ENCODE measurements at regions not wholly inside any gene's neighbourhood (a gene's known extent, or its start where the extent isn't known, plus 50 kb on each side); places are given as distances from the start of the nearest gene placed in this dataset.

DNA sequence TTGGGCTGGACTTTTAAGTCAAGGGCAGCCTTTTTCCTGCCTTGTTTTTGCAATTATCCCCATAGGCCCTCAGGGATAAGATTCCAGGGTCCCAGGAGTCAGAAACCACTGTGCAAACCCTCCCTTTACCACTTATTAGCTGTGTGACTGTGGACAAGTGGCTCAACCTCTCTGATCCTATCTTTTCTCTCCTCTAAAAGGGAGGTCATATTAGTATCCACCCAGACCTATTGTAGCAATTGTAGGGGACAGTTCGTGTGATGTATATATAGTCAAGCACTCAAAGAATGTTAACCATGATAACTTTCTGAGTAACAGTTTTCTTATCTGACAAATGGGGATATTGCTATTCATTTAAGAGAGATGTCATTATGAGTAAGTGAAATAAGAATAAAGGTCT is 68.2 kb downstream of the IRX5 start:
- no peaks in the 10 kb centered on the region for H3K27me3 ChIP-seq
- TF ChIP-seq EZH2 (IDR thresholded peaks at IDR 0.05; ENCODE audit: borderline replicate concordance) (no peak), EZH2phosphoT487 (IDR thresholded peaks at IDR 0.05; ENCODE audit: low read depth, severe bottlenecking, unreplicated experiment) (no peak)
- TF ChIP-seq, protein P1, sequence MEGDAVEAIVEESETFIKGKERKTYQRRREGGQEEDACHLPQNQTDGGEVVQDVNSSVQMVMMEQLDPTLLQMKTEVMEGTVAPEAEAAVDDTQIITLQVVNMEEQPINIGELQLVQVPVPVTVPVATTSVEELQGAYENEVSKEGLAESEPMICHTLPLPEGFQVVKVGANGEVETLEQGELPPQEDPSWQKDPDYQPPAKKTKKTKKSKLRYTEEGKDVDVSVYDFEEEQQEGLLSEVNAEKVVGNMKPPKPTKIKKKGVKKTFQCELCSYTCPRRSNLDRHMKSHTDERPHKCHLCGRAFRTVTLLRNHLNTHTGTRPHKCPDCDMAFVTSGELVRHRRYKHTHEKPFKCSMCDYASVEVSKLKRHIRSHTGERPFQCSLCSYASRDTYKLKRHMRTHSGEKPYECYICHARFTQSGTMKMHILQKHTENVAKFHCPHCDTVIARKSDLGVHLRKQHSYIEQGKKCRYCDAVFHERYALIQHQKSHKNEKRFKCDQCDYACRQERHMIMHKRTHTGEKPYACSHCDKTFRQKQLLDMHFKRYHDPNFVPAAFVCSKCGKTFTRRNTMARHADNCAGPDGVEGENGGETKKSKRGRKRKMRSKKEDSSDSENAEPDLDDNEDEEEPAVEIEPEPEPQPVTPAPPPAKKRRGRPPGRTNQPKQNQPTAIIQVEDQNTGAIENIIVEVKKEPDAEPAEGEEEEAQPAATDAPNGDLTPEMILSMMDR (IDR thresholded peaks at IDR 0.05; ENCODE audit: poor library complexity): no peak
- no peaks in the 10 kb centered on the region for H3K36me3 ChIP-seq (replicated peaks; ENCODE audit: insufficient read depth, low read depth)
- no peaks in the 10 kb centered on the region for H3K9me3 ChIP-seq (ENCODE audit: low read depth)
- no peaks in the 10 kb centered on the region for H3K9me2 ChIP-seq (replicated peaks; ENCODE audit: insufficient read depth)
- 48% methylated on average over 1 of the region's 1 CpG for WGBS (ENCODE audit: low lambda C conversion rate, missing lambda C conversion rate)
- H2AFZ ChIP-seq: no peak overlapping the region
- no peak overlapping the region for H3K4me2 ChIP-seq
- H3K4me1 ChIP-seq (ENCODE audit: insufficient read depth): no peaks in the 10 kb centered on the region
- DNase-seq (ENCODE audit: low spot score): no peak
- H3K27ac ChIP-seq: no peak overlapping the region
- no peaks in the 10 kb centered on the region for H3K79me2 ChIP-seq
- H3K4me3 ChIP-seq: no peak overlapping the region
- no peaks in the 10 kb centered on the region for H4K20me1 ChIP-seq (ENCODE audit: insufficient read depth, poor library complexity, severe bottlenecking)

DNA sequence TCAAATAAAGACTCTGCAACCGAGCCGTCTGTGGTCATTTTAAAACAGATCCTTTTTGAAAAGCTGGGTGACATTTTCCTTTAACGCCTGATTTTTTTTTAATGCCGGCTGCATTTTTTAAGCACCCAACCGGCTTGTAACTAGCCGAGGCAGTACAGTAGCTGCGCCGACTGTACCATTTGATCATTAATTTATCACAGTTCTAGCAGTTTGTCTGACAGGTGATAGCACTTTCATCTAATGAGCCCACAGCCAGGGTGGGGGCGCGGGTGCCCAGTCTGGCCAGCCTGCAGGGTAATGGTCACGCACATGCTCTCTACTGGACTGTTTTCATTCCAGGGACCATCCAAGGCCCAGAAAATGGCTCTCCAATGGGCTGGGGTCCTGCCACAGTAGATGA is 68.8 kb downstream of the IRX5 start:
- H2AFZ ChIP-seq: no peak overlapping the region
- no peaks in the 10 kb centered on the region for H3K36me3 ChIP-seq (replicated peaks; ENCODE audit: insufficient read depth, low read depth)
- no peaks in the 10 kb centered on the region for H4K20me1 ChIP-seq (ENCODE audit: insufficient read depth, poor library complexity, severe bottlenecking)
- H3K4me3 ChIP-seq: no peak overlapping the region
- no peaks in the 10 kb centered on the region for H3K9me3 ChIP-seq (ENCODE audit: low read depth)
- no peaks in the 10 kb centered on the region for H3K27me3 ChIP-seq
- H3K79me2 ChIP-seq: no peaks in the 10 kb centered on the region
- TF ChIP-seq EZH2 (IDR thresholded peaks at IDR 0.05; ENCODE audit: borderline replicate concordance) (no peak), EZH2phosphoT487 (IDR thresholded peaks at IDR 0.05; ENCODE audit: low read depth, severe bottlenecking, unreplicated experiment) (no peak)
- TF ChIP-seq, protein P1 (IDR thresholded peaks at IDR 0.05; ENCODE audit: poor library complexity): no peak
- no peaks in the 10 kb centered on the region for H3K9me2 ChIP-seq (replicated peaks; ENCODE audit: insufficient read depth)
- no peak overlapping the region for H3K4me2 ChIP-seq
- H3K4me1 ChIP-seq (ENCODE audit: insufficient read depth): no peaks in the 10 kb centered on the region
- H3K27ac ChIP-seq: no peak overlapping the region
- DNase-seq (ENCODE audit: low spot score): no peak
- WGBS (ENCODE audit: low lambda C conversion rate, missing lambda C conversion rate): 86% methylated on average over 11 of the region's 11 CpGs

DNA sequence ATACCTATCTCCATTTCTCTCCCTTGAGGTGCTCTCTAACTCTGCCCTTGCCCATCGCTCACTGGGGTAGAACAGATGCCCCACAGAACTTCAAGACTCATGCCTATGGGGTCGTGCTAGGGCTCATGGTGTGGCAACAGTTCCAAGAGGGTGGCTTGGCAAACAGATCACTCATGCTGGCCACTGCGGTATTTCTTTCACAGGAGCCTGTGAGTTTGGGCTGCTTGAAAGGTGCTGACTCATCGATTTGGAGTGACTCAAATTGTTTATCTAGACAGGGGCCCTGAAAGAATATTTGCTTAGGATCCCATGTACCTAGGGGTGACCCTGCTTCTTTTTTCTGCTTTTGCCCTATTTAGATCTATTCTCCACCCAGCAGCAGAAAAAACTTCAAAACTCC is 69.9 kb downstream of the IRX5 start:
- WGBS (ENCODE audit: low lambda C conversion rate, missing lambda C conversion rate): 55% methylated on average over 4 of the region's 4 CpGs
- Histone ChIP-seq H4K20me1 (ENCODE audit: insufficient read depth, poor library complexity, severe bottlenecking) (no peaks in the 10 kb centered on the region), H3K4me1 (ENCODE audit: insufficient read depth) (no peaks in the 10 kb centered on the region), H2AFZ (no peak overlapping the region), H3K36me3 (replicated peaks; ENCODE audit: insufficient read depth, low read depth) (no peaks in the 10 kb centered on the region), H3K4me2 (no peak overlapping the region), H3K27me3 (no peaks in the 10 kb centered on the region), H3K27ac (no peak overlapping the region), H3K9me3 (ENCODE audit: low read depth) (no peaks in the 10 kb centered on the region), H3K4me3 (no peak overlapping the region), H3K79me2 (no peaks in the 10 kb centered on the region), H3K9me2 (replicated peaks; ENCODE audit: insufficient read depth) (no peaks in the 10 kb centered on the region)
- TF ChIP-seq EZH2 (IDR thresholded peaks at IDR 0.05; ENCODE audit: borderline replicate concordance) (no peak), EZH2phosphoT487 (IDR thresholded peaks at IDR 0.05; ENCODE audit: low read depth, severe bottlenecking, unreplicated experiment) (no peak)
- TF ChIP-seq, protein P1 (IDR thresholded peaks at IDR 0.05; ENCODE audit: poor library complexity): no peak
- peak; percentile 28 for DNase-seq (ENCODE audit: low spot score)

DNA sequence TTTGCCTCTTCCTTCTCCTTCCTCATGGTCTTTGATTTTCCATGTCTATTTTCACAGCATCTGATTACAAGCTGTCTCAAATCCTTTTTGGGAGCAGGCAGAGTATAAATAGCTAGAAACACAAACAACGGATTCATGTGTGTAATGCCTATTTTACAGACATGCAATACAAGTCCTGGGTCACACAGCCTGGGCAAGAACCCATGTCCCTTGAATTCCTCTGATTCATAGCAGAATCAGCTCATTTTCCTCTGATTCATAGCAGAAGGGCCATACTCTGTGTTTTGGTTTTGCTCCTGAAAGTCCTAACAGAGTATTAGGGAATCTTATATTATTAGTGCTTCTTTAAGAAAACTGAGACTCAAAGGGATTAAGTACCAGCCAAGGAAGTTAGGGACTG is 71.3 kb downstream of the IRX5 start:
- WGBS (ENCODE audit: low lambda C conversion rate, missing lambda C conversion rate): 65% methylated on average over 1 of the region's 1 CpG
- H2AFZ ChIP-seq: no peak overlapping the region
- no peak for DNase-seq (ENCODE audit: low spot score)
- H3K9me3 ChIP-seq (ENCODE audit: low read depth): no peaks in the 10 kb centered on the region
- no peak overlapping the region for H3K4me3 ChIP-seq
- H3K79me2 ChIP-seq: no peaks in the 10 kb centered on the region
- TF ChIP-seq EZH2 (IDR thresholded peaks at IDR 0.05; ENCODE audit: borderline replicate concordance) (no peak), EZH2phosphoT487 (IDR thresholded peaks at IDR 0.05; ENCODE audit: low read depth, severe bottlenecking, unreplicated experiment) (no peak)
- H3K27ac ChIP-seq: no peak overlapping the region
- no peaks in the 10 kb centered on the region for H3K9me2 ChIP-seq (replicated peaks; ENCODE audit: insufficient read depth)
- no peaks in the 10 kb centered on the region for H4K20me1 ChIP-seq (ENCODE audit: insufficient read depth, poor library complexity, severe bottlenecking)
- H3K36me3 ChIP-seq (replicated peaks; ENCODE audit: insufficient read depth, low read depth): no peaks in the 10 kb centered on the region
- H3K4me2 ChIP-seq: no peak overlapping the region
- H3K27me3 ChIP-seq: no peaks in the 10 kb centered on the region
- no peaks in the 10 kb centered on the region for H3K4me1 ChIP-seq (ENCODE audit: insufficient read depth)
